Natural killer cell (primary cell): ENCODE measurements at regions not wholly inside any gene's neighbourhood (a gene's known extent, or its start where the extent isn't known, plus 50 kb on each side); places are given as distances from the start of the nearest gene placed in this dataset.

Experiments
- ATAC-seq, 3 donors: fragments of 150-1000 bp in 2 of 3; fragments of 200-7000 bp in 1 of 3; cut with Tn5 transposase; 1 replicate in 1 of 3; 2 replicates in 2 of 3; pipeline ENCODE4 v1.10.0; 2021; ENCODE audit warnings: mild to moderate bottlenecking in 2 of 3, moderate library complexity in 2 of 3
- DNase-seq, 2 donors: peaks; one replicate each; pipeline versions ENCODE4 v3.0.0 to v3.0.0-alpha.2; 2013 to 2021; ENCODE audit warnings: mixed read lengths in 1 of 2
- H3K27ac ChIP-seq: one replicate; pipeline ENCODE4 v1.5.1; 2013; ENCODE audit warnings: mild to moderate bottlenecking, low read length
- H3K27me3 ChIP-seq: one replicate; pipeline ENCODE4 v1.6.1; 2013; ENCODE audit warnings: low read length; ENCODE audit not compliant: control insufficient read depth, insufficient read depth
- H3K36me3 ChIP-seq: one replicate; pipeline ENCODE4 v1.6.1; 2013; ENCODE audit warnings: low read length; ENCODE audit not compliant: control insufficient read depth, insufficient read depth
- H3K4me1 ChIP-seq: one replicate; pipeline ENCODE4 v1.6.1; 2013; ENCODE audit warnings: low read length; ENCODE audit not compliant: control insufficient read depth, insufficient read depth
- H3K4me3 ChIP-seq: one replicate; pipeline ENCODE4 v1.5.1; 2013; ENCODE audit warnings: low read length
- H3K9me3 ChIP-seq: one replicate; pipeline ENCODE4 v1.6.1; 2013; ENCODE audit warnings: low read length; ENCODE audit not compliant: control insufficient read depth, insufficient read depth
- H3K27ac Mint-ChIP-seq, 2 donors: one replicate each; pipeline ENCODE4 v1.8.0; 2022; ENCODE audit warnings: mild to moderate bottlenecking in 2 of 2, mixed read lengths in 2 of 2, moderate library complexity in 1 of 2
- H3K27me3 Mint-ChIP-seq, 2 donors: one replicate each; pipeline ENCODE4 v1.8.0; 2022; ENCODE audit warnings: low read depth in 2 of 2, mixed read lengths in 2 of 2
- H3K36me3 Mint-ChIP-seq: one replicate; pipeline ENCODE4 v1.8.0; 2022; ENCODE audit warnings: mixed read lengths
- H3K4me1 Mint-ChIP-seq, 2 donors: one replicate each; pipeline ENCODE4 v1.8.0; 2022; ENCODE audit warnings: mixed read lengths in 2 of 2
- H3K4me3 Mint-ChIP-seq: one replicate; pipeline ENCODE4 v1.8.0; 2022; ENCODE audit warnings: mild to moderate bottlenecking, moderate library complexity, mixed read lengths
- H3K9me3 Mint-ChIP-seq, 2 donors: one replicate each; pipeline ENCODE4 v1.8.0; 2022; ENCODE audit warnings: mixed read lengths in 2 of 2
- CTCF ChIP-seq: fragments of 200-600 bp; IDR thresholded peaks from one replicate; pipeline ENCODE4 v1.8.0; 2022; ENCODE audit warnings: antibody characterized with exemption
- WGBS: methylation state at CpG from one replicate; pipeline ENCODE4 v1.1.7; 2013; ENCODE audit warnings: missing lambda C conversion rate; ENCODE audit not compliant: insufficient coverage; 5-methylcytosine and 5-hydroxymethylcytosine counted together
- intact Hi-C: fragments of 100-400 bp; cut with micrococcal nuclease; formaldehyde crosslinking; loops from one replicate; pipeline ENCODE4 v1.14.2; 2022

GRCh38 chr16:74029115-74029792 is 267.4 kb upstream of the PSMD7 start:
- Histone ChIP-seq H3K4me1 (no peaks in the 10 kb centered on the region), H3K36me3 (no peaks in the 10 kb centered on the region), H3K4me3 (no peak overlapping the region), H3K9me3 (no peaks in the 10 kb centered on the region), H3K27ac (no peak overlapping the region), H3K27me3 (no peaks in the 10 kb centered on the region)
- DNase-seq = no peak
- WGBS = 84% methylated on average over 6 of the region's 9 CpGs
- H3K4me1 Mint-ChIP-seq = no peaks in the 10 kb centered on the region
- H3K4me3 Mint-ChIP-seq = no peak overlapping the region
- peaks cover 0 to 2% of the 10 kb centered on the region in 2 donors for H3K9me3 Mint-ChIP-seq
- no peaks in the 10 kb centered on the region for H3K27me3 Mint-ChIP-seq
- no peak for TF ChIP-seq CTCF
- no peak overlapping the region for H3K27ac Mint-ChIP-seq
- intact Hi-C loops = no loop called here
- no peaks in the 10 kb centered on the region for H3K36me3 Mint-ChIP-seq
- no peak for ATAC-seq

- H3K27ac Mint-ChIP-seq = no peak overlapping the region
These were observed 270.0 kb upstream of the PSMD7 start for GRCh38 chr16:74026373-74027281.

GRCh38 chr16:74024953-74025352 is 271.7 kb upstream of the PSMD7 start:
- peaks cover 0 to 2% of the 10 kb centered on the region in 2 donors for H3K9me3 Mint-ChIP-seq
- no peaks in the 10 kb centered on the region for H3K4me1 ChIP-seq
- H3K27me3 ChIP-seq = no peaks in the 10 kb centered on the region
- H3K36me3 Mint-ChIP-seq = no peaks in the 10 kb centered on the region
- H3K36me3 ChIP-seq = no peaks in the 10 kb centered on the region
- no peak for ATAC-seq
- no peak overlapping the region for H3K4me3 Mint-ChIP-seq
- no peaks in the 10 kb centered on the region for H3K4me1 Mint-ChIP-seq
- DNase-seq = no peak
- WGBS = 72% methylated on average over 2 of the region's 2 CpGs
- H3K4me3 ChIP-seq = no peak overlapping the region
- no peaks in the 10 kb centered on the region for H3K9me3 ChIP-seq
- TF ChIP-seq CTCF = no peak
- H3K27ac Mint-ChIP-seq = no peak overlapping the region
- intact Hi-C loops = no loop called here
- no peak overlapping the region for H3K27ac ChIP-seq
- H3K27me3 Mint-ChIP-seq = no peaks in the 10 kb centered on the region

More at GRCh38 chr16:74026373-74027281, 270.0 kb upstream of the PSMD7 start:
- Mint-ChIP-seq H3K9me3 (peaks cover 0 to 2% of the 10 kb centered on the region in 2 donors), H3K4me3 (no peak overlapping the region), H3K4me1 (no peaks in the 10 kb centered on the region), H3K27me3 (no peaks in the 10 kb centered on the region), H3K36me3 (no peaks in the 10 kb centered on the region)
- TF ChIP-seq CTCF = no peak
- Histone ChIP-seq H3K27me3 (no peaks in the 10 kb centered on the region), H3K9me3 (no peaks in the 10 kb centered on the region), H3K27ac (no peak overlapping the region), H3K36me3 (no peaks in the 10 kb centered on the region), H3K4me1 (no peaks in the 10 kb centered on the region), H3K4me3 (no peak overlapping the region)
- intact Hi-C loops = no loop called here
- DNase-seq (no peak), ATAC-seq (no peak)
- WGBS = 40% methylated on average over 6 of the region's 6 CpGs
